NB4 (cell line): ENCODE measurements at regions not wholly inside any gene's neighbourhood (a gene's known extent, or its start where the extent isn't known, plus 50 kb on each side); places are given as distances from the start of the nearest gene placed in this dataset.
A peak's percentile ranks its signal among the peaks of the same experiment; 100 is the strongest.

Experiments used
- DNase-seq: peaks from one replicate; pipeline ENCODE4 v3.0.0; 2010; ENCODE audit warnings: low read depth
- H3K4me3 ChIP-seq: one replicate; pipeline ENCODE4 v1.5.1; 2011; ENCODE audit warnings: mild to moderate bottlenecking, low read depth, low read length, moderate library complexity
- MYC ChIP-seq: IDR thresholded peaks from 2 replicates; pipeline ENCODE4 v1.6.1; 2011; ENCODE audit warnings: low read depth, low read length
- POLR2A ChIP-seq: IDR thresholded peaks from 2 replicates; pipeline ENCODE4 v1.6.1; 2011; ENCODE audit warnings: mild to moderate bottlenecking; ENCODE audit not compliant: insufficient read length; ENCODE audit errors: extremely low read depth
- TF ChIP-seq, protein P1 (sequence below): IDR thresholded peaks from one replicate; pipeline ENCODE4 v1.5.1; 2012; ENCODE audit warnings: low read depth, low read length
- TF ChIP-seq, protein P2 (sequence below): IDR thresholded peaks from 2 replicates; pipeline ENCODE4 v1.6.1; 2011; ENCODE audit warnings: low read depth, low read length

DNA sequence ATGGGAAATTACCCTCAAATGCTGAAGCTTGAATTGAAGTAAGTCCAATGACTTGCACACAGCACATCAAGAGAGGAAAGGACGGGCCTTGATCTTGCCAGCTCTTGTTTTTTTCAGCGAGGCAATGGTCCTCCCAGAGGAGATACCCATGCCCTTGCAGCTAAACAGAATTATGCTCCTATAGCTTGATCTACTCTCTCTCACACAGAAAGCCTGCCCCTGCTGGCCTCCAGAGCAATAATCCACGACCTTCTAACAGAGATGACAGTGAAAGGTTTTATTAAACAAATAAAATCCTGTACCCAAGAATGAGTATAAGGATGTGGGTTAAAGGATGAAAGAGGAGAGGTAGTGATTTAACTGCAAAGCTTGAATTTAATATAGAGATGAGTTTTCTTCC, 268.0 kb downstream of the ADRA2A start:
- H3K4me3 ChIP-seq: no peak overlapping the region
- peak; percentile 17 for DNase-seq
- TF ChIP-seq, protein P1, sequence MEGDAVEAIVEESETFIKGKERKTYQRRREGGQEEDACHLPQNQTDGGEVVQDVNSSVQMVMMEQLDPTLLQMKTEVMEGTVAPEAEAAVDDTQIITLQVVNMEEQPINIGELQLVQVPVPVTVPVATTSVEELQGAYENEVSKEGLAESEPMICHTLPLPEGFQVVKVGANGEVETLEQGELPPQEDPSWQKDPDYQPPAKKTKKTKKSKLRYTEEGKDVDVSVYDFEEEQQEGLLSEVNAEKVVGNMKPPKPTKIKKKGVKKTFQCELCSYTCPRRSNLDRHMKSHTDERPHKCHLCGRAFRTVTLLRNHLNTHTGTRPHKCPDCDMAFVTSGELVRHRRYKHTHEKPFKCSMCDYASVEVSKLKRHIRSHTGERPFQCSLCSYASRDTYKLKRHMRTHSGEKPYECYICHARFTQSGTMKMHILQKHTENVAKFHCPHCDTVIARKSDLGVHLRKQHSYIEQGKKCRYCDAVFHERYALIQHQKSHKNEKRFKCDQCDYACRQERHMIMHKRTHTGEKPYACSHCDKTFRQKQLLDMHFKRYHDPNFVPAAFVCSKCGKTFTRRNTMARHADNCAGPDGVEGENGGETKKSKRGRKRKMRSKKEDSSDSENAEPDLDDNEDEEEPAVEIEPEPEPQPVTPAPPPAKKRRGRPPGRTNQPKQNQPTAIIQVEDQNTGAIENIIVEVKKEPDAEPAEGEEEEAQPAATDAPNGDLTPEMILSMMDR: peak; percentile 15
- TF ChIP-seq, protein P2, sequence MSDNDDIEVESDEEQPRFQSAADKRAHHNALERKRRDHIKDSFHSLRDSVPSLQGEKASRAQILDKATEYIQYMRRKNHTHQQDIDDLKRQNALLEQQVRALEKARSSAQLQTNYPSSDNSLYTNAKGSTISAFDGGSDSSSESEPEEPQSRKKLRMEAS: no peak

GRCh38 chr10:111347386-111348013, 270.7 kb downstream of the ADRA2A start:
- no peak for DNase-seq
- TF ChIP-seq MYC: no peak
- TF ChIP-seq, protein P2: no peak
- no peak for TF ChIP-seq POLR2A
- TF ChIP-seq, protein P1: no peak

DNA sequence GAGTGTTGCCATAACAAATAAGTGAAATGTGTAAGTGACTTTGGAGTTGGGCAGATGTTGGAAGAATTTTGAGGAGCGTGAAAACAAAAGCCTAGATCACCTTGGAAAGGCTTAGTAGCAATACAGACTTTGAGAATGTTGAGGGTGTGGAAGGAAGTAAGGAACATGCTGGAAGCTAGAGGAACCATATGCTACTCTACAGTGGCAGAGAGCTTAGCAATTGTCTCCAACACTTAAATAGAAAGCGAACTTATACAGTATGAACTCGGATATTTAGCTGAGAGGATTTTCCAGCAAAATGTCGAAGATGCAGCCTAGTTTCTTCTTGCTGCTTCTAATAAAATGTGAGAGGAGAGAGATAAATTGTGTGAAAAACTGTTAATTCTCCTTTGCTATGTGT, 271.2 kb downstream of the ADRA2A start:
- H3K4me3 ChIP-seq: no peak overlapping the region
- TF ChIP-seq POLR2A: no peak
- TF ChIP-seq, protein P1: no peak
- DNase-seq: no peak

More at GRCh38 chr10:111347386-111348013, 270.7 kb downstream of the ADRA2A start:
- no peak overlapping the region for H3K4me3 ChIP-seq

DNA sequence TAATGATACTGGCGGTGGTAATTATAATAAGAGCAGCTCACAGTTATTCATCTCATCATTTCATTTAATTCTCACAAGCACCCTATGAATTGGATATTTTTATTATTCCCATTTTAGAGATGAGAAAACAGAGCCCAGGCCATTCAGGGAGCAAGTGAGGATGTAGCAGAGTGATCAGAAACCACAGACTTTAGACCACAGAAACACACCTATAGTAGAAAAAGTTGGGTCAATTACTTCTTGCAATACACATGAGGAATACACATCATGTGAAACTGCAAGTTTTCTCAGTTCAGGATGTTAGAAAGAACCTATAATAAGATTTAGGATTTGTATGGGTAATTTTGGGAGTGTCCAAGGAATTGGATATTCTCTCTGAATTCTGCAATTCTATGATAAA, 278.0 kb downstream of the ADRA2A start:
- TF ChIP-seq, protein P2: no peak
- TF ChIP-seq, protein P1: no peak
- TF ChIP-seq MYC (no peak), POLR2A (no peak)
- no peak for DNase-seq
- H3K4me3 ChIP-seq: no peak overlapping the region

- DNase-seq: peak; percentile 4
Measured at GRCh38 chr10:111356571-111356970, 279.7 kb downstream of the ADRA2A start.

More at GRCh38 chr10:111356571-111356970, 279.7 kb downstream of the ADRA2A start:
- no peak for TF ChIP-seq POLR2A
- TF ChIP-seq, protein P1: no peak
- TF ChIP-seq, protein P2: no peak
- H3K4me3 ChIP-seq: no peak overlapping the region
